Immature natural killer cell (primary cell): ENCODE measurements at regions not wholly inside any gene's neighbourhood (a gene's known extent, or its start where the extent isn't known, plus 50 kb on each side); places are given as distances from the start of the nearest gene placed in this dataset.

Experiments used
- DNase-seq, 3 donors: peaks; one replicate each; pipeline ENCODE4 v3.0.0; 2022; ENCODE audit warnings: mixed read lengths in 1 of 3
- H3K27ac Mint-ChIP-seq, 6 donors: one replicate each; pipeline ENCODE4 v1.8.0; 2020; ENCODE audit warnings: mixed read lengths in 6 of 6, mild to moderate bottlenecking in 5 of 6, inconsistent platforms in 4 of 6, moderate library complexity in 3 of 6
- H3K27me3 Mint-ChIP-seq, 3 donors: one replicate each; pipeline ENCODE4 v1.8.0; 2020 to 2021; ENCODE audit warnings: low read depth in 3 of 3, mild to moderate bottlenecking in 3 of 3, mixed read lengths in 3 of 3, moderate library complexity in 3 of 3, inconsistent platforms in 1 of 3
- H3K36me3 Mint-ChIP-seq, 3 donors: one replicate each; pipeline ENCODE4 v1.8.0; 2020; ENCODE audit warnings: mixed read lengths in 3 of 3, inconsistent platforms in 2 of 3, mild to moderate bottlenecking in 2 of 3
- H3K4me1 Mint-ChIP-seq, 2 donors: one replicate each; pipeline ENCODE4 v1.8.0; 2020; ENCODE audit warnings: inconsistent platforms in 2 of 2, mild to moderate bottlenecking in 2 of 2, mixed read lengths in 2 of 2, moderate library complexity in 1 of 2
- H3K4me3 Mint-ChIP-seq, 5 donors: one replicate each; pipeline ENCODE4 v1.8.0; 2020; ENCODE audit warnings: mild to moderate bottlenecking in 5 of 5, mixed read lengths in 5 of 5, inconsistent platforms in 3 of 5, moderate library complexity in 3 of 5
- H3K9me3 Mint-ChIP-seq, 6 donors: one replicate each; pipeline ENCODE4 v1.8.0; 2020; ENCODE audit warnings: mild to moderate bottlenecking in 6 of 6, mixed read lengths in 6 of 6, inconsistent platforms in 4 of 6, moderate library complexity in 3 of 6

- H3K9me3 Mint-ChIP-seq = peaks cover 0 to 1% (median 0%) of the 10 kb centered on the region in 6 donors
- no peak overlapping the region for H3K27ac Mint-ChIP-seq
- DNase-seq = no peak
- H3K36me3 Mint-ChIP-seq = no peaks in the 10 kb centered on the region
- H3K4me3 Mint-ChIP-seq = no peak overlapping the region
- H3K27me3 Mint-ChIP-seq = peaks cover 0 to 5% (median 3%) of the 10 kb centered on the region in 3 donors
- H3K4me1 Mint-ChIP-seq = no peaks in the 10 kb centered on the region
Measured at GRCh38 chr10:10618139-10618538, 399.5 kb upstream of the CELF2 start.

GRCh38 chr10:10623958-10624566 lies 393.6 kb upstream of the CELF2 start:
- peaks cover 0 to 1% (median 0%) of the 10 kb centered on the region in 3 donors for H3K27me3 Mint-ChIP-seq
- DNase-seq = no peak
- no peak overlapping the region for H3K27ac Mint-ChIP-seq
- H3K36me3 Mint-ChIP-seq = no peaks in the 10 kb centered on the region
- H3K9me3 Mint-ChIP-seq = peaks cover 0 to 1% (median 0%) of the 10 kb centered on the region in 6 donors
- no peaks in the 10 kb centered on the region for H3K4me1 Mint-ChIP-seq
- no peak overlapping the region for H3K4me3 Mint-ChIP-seq

- Mint-ChIP-seq H3K9me3 (peaks cover 0 to 1% (median 0%) of the 10 kb centered on the region in 6 donors), H3K27ac (no peak overlapping the region), H3K4me3 (no peak overlapping the region), H3K36me3 (no peaks in the 10 kb centered on the region), H3K27me3 (peaks cover 0 to 1% (median 0%) of the 10 kb centered on the region in 3 donors), H3K4me1 (no peaks in the 10 kb centered on the region)
- no peak for DNase-seq
Measured at GRCh38 chr10:10624567-10624962, 393.1 kb upstream of the CELF2 start.

- no peaks in the 10 kb centered on the region for H3K9me3 Mint-ChIP-seq
- H3K27me3 Mint-ChIP-seq = peaks cover 0 to 1% (median 0%) of the 10 kb centered on the region in 3 donors
- no peak overlapping the region for H3K27ac Mint-ChIP-seq
Measured at GRCh38 chr10:10625491-10625890, 392.2 kb upstream of the CELF2 start.

GRCh38 chr10:10626734-10627133 lies 390.9 kb upstream of the CELF2 start:
- H3K27ac Mint-ChIP-seq = no peak overlapping the region
- no peak for DNase-seq
- H3K9me3 Mint-ChIP-seq = no peaks in the 10 kb centered on the region
- H3K4me1 Mint-ChIP-seq = no peaks in the 10 kb centered on the region
- H3K4me3 Mint-ChIP-seq = no peak overlapping the region
- H3K27me3 Mint-ChIP-seq = peaks cover 0 to 1% (median 0%) of the 10 kb centered on the region in 3 donors
- H3K36me3 Mint-ChIP-seq = no peaks in the 10 kb centered on the region

More at GRCh38 chr10:10625491-10625890, 392.2 kb upstream of the CELF2 start:
- no peaks in the 10 kb centered on the region for H3K36me3 Mint-ChIP-seq
- H3K4me3 Mint-ChIP-seq = no peak overlapping the region
- DNase-seq = no peak
- no peaks in the 10 kb centered on the region for H3K4me1 Mint-ChIP-seq

- Mint-ChIP-seq H3K9me3 (no peaks in the 10 kb centered on the region), H3K36me3 (no peaks in the 10 kb centered on the region), H3K27me3 (peaks cover 0 to 1% (median 0%) of the 10 kb centered on the region in 3 donors), H3K27ac (no peak overlapping the region), H3K4me1 (no peaks in the 10 kb centered on the region), H3K4me3 (no peak overlapping the region)
- no peak for DNase-seq
Measured at GRCh38 chr10:10627414-10627813, 390.3 kb upstream of the CELF2 start.

- H3K4me1 Mint-ChIP-seq = no peaks in the 10 kb centered on the region
- no peaks in the 10 kb centered on the region for H3K9me3 Mint-ChIP-seq
Measured at GRCh38 chr10:10629512-10629911, 388.2 kb upstream of the CELF2 start.

GRCh38 chr10:10630281-10630680 lies 387.4 kb upstream of the CELF2 start:
- H3K9me3 Mint-ChIP-seq = no peaks in the 10 kb centered on the region
- H3K4me1 Mint-ChIP-seq = no peaks in the 10 kb centered on the region
- H3K27me3 Mint-ChIP-seq = no peaks in the 10 kb centered on the region

More at GRCh38 chr10:10629512-10629911, 388.2 kb upstream of the CELF2 start:
- DNase-seq = no peak
- H3K4me3 Mint-ChIP-seq = no peak overlapping the region
- no peak overlapping the region for H3K27ac Mint-ChIP-seq
- no peaks in the 10 kb centered on the region for H3K36me3 Mint-ChIP-seq
- no peaks in the 10 kb centered on the region for H3K27me3 Mint-ChIP-seq

GRCh38 chr10:10630782-10631181 lies 386.9 kb upstream of the CELF2 start:
- Mint-ChIP-seq H3K36me3 (no peaks in the 10 kb centered on the region), H3K4me3 (no peak overlapping the region), H3K27me3 (no peaks in the 10 kb centered on the region), H3K4me1 (no peaks in the 10 kb centered on the region), H3K9me3 (no peaks in the 10 kb centered on the region), H3K27ac (no peak overlapping the region)
- no peak for DNase-seq

More at GRCh38 chr10:10630281-10630680, 387.4 kb upstream of the CELF2 start:
- no peak overlapping the region for H3K4me3 Mint-ChIP-seq
- DNase-seq = no peak
- H3K27ac Mint-ChIP-seq = no peak overlapping the region
- no peaks in the 10 kb centered on the region for H3K36me3 Mint-ChIP-seq

GRCh38 chr10:10642189-10642588 lies 375.5 kb upstream of the CELF2 start:
- DNase-seq = no peak
- H3K4me1 Mint-ChIP-seq = no peaks in the 10 kb centered on the region
- peaks cover 0 to 3% (median 0%) of the 10 kb centered on the region in 3 donors for H3K27me3 Mint-ChIP-seq
- H3K9me3 Mint-ChIP-seq = no peaks in the 10 kb centered on the region
- H3K36me3 Mint-ChIP-seq = no peaks in the 10 kb centered on the region
- no peak overlapping the region for H3K27ac Mint-ChIP-seq
- H3K4me3 Mint-ChIP-seq = no peak overlapping the region

GRCh38 chr10:10642751-10643150 lies 374.9 kb upstream of the CELF2 start:
- peaks cover 0 to under 1% (median 0%) of the 10 kb centered on the region in 6 donors for H3K9me3 Mint-ChIP-seq
- no peaks in the 10 kb centered on the region for H3K4me1 Mint-ChIP-seq
- H3K36me3 Mint-ChIP-seq = no peaks in the 10 kb centered on the region
- peaks cover 0 to 3% (median 0%) of the 10 kb centered on the region in 3 donors for H3K27me3 Mint-ChIP-seq
- no peak overlapping the region for H3K4me3 Mint-ChIP-seq
- DNase-seq = no peak
- no peak overlapping the region for H3K27ac Mint-ChIP-seq

- H3K4me3 Mint-ChIP-seq = no peak overlapping the region
- H3K4me1 Mint-ChIP-seq = no peaks in the 10 kb centered on the region
- DNase-seq = no peak
- H3K9me3 Mint-ChIP-seq = peaks cover 0 to 2% (median 0%) of the 10 kb centered on the region in 6 donors
- no peak overlapping the region for H3K27ac Mint-ChIP-seq
- peaks cover 0 to 3% (median 0%) of the 10 kb centered on the region in 3 donors for H3K27me3 Mint-ChIP-seq
- no peaks in the 10 kb centered on the region for H3K36me3 Mint-ChIP-seq
Measured at GRCh38 chr10:10644008-10644646, 373.5 kb upstream of the CELF2 start.

- no peak for DNase-seq
- H3K9me3 Mint-ChIP-seq = peaks cover 0 to 2% (median 0%) of the 10 kb centered on the region in 6 donors
- peaks cover 0 to 3% (median 0%) of the 10 kb centered on the region in 3 donors for H3K27me3 Mint-ChIP-seq
- H3K27ac Mint-ChIP-seq = no peak overlapping the region
- H3K4me1 Mint-ChIP-seq = no peaks in the 10 kb centered on the region
- H3K36me3 Mint-ChIP-seq = no peaks in the 10 kb centered on the region
- H3K4me3 Mint-ChIP-seq = no peak overlapping the region
Measured at GRCh38 chr10:10644676-10645385, 372.8 kb upstream of the CELF2 start.

- DNase-seq = no peak
- Mint-ChIP-seq H3K36me3 (no peaks in the 10 kb centered on the region), H3K9me3 (peaks cover 0 to 2% (median 0%) of the 10 kb centered on the region in 6 donors), H3K27me3 (no peaks in the 10 kb centered on the region), H3K4me1 (no peaks in the 10 kb centered on the region), H3K4me3 (no peak overlapping the region), H3K27ac (no peak overlapping the region)
Measured at GRCh38 chr10:10647331-10647730, 370.3 kb upstream of the CELF2 start.
